Colonic mucosa (tissue), 4 donors: ENCODE measurements at regions not wholly inside any gene's neighbourhood (a gene's known extent, or its start where the extent isn't known, plus 50 kb on each side); places are given as distances from the start of the nearest gene placed in this dataset.

ENCODE experiments used
- DNase-seq: peaks from one replicate; pipeline ENCODE4 v3.0.0-alpha.2; 2020
- H3K27ac ChIP-seq: fragments of 200-600 bp; one replicate; pipeline ENCODE4 v1.8.0; 2021
- H3K27me3 ChIP-seq: fragments of 200-600 bp; one replicate; pipeline ENCODE4 v1.8.0; 2021
- H3K36me3 ChIP-seq: fragments of 200-600 bp; one replicate; pipeline ENCODE4 v1.8.0; 2021
- H3K4me1 ChIP-seq: fragments of 200-600 bp; one replicate; pipeline ENCODE4 v1.8.0; 2021; ENCODE audit warnings: mild to moderate bottlenecking
- H3K4me3 ChIP-seq: fragments of 200-600 bp; one replicate; pipeline ENCODE4 v1.8.0; 2021
- H3K9ac ChIP-seq, 2 donors: one replicate each; pipeline ENCODE4 v1.7.0; 2013; ENCODE audit warnings: control low read depth in 2 of 2, low read depth in 2 of 2, low read length in 2 of 2
- H3K9me3 ChIP-seq: fragments of 200-600 bp; one replicate; pipeline ENCODE4 v1.8.0; 2021
- intact Hi-C: fragments of 100-400 bp; cut with DNase I; formaldehyde crosslinking; loops from one replicate; pipeline ENCODE4 v1.14.1; 2022
- TF ChIP-seq, protein P1 (sequence below): fragments of 200-600 bp; IDR thresholded peaks from one replicate; pipeline ENCODE4 v1.8.0; 2022; ENCODE audit warnings: antibody characterized with exemption, mild to moderate bottlenecking
- donor health status: healthy.
- donor health status: DM: no; HTN: no; CAD: no.
- donor health status: DM: no; HTN: no; CAD: no.

DNA sequence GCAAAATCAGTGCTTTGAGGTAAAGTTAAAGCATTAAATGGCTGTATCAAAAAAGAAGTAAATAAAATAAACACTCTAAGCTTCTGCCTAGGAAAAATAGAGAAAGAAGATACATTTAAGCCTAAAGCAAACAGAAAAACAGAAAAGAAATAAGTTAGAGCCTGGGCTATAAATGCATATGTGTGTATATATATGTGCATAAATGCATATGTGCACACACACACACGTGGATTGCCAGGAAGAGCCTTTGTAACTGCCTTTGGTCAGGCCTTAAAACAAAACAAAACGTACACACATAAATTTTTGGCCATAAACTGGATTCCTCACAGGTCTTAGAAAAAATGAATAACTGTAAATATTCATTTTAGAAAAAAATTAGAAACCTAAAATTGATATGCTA is 925.8 kb downstream of the MRPL39 start:
- no peaks in the 10 kb centered on the region for H3K4me1 ChIP-seq
- DNase-seq = no peak

DNA sequence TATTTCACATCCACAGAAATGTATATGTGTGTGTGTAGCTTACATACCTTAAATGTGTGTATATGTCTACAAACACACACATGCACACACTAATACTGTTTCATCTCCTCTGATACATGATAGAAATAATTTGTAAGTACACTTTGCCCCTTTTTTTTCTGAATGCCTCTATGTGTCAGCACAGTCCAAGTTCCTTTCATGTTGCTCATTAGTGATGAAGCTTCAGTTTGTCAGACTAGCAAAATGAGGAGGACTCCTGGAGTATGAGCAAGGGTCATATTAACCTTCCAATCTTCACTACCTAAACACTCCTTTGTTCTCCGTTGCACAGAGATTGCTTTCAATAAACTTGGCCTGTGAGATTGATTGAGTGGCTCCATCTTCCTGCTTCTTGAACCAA is 935.4 kb downstream of the MRPL39 start:
- Histone ChIP-seq H3K4me3 (no peak overlapping the region), H3K36me3 (no peaks in the 10 kb centered on the region), H3K27ac (no peak overlapping the region), H3K27me3 (no peaks in the 10 kb centered on the region), H3K9me3 (no peaks in the 10 kb centered on the region), H3K4me1 (no peaks in the 10 kb centered on the region), H3K9ac (no peak overlapping the region)
- intact Hi-C loops = no loop called here
- DNase-seq = no peak
- TF ChIP-seq, protein P1, sequence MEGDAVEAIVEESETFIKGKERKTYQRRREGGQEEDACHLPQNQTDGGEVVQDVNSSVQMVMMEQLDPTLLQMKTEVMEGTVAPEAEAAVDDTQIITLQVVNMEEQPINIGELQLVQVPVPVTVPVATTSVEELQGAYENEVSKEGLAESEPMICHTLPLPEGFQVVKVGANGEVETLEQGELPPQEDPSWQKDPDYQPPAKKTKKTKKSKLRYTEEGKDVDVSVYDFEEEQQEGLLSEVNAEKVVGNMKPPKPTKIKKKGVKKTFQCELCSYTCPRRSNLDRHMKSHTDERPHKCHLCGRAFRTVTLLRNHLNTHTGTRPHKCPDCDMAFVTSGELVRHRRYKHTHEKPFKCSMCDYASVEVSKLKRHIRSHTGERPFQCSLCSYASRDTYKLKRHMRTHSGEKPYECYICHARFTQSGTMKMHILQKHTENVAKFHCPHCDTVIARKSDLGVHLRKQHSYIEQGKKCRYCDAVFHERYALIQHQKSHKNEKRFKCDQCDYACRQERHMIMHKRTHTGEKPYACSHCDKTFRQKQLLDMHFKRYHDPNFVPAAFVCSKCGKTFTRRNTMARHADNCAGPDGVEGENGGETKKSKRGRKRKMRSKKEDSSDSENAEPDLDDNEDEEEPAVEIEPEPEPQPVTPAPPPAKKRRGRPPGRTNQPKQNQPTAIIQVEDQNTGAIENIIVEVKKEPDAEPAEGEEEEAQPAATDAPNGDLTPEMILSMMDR = no peak

More for the DNA sequence above, 925.8 kb downstream of the MRPL39 start:
- no peaks in the 10 kb centered on the region for H3K9me3 ChIP-seq
- no peak overlapping the region for H3K9ac ChIP-seq
- no peak overlapping the region for H3K27ac ChIP-seq
- intact Hi-C loops = no loop called here
- TF ChIP-seq, protein P1 = no peak
- no peaks in the 10 kb centered on the region for H3K36me3 ChIP-seq
- no peaks in the 10 kb centered on the region for H3K27me3 ChIP-seq
- no peak overlapping the region for H3K4me3 ChIP-seq

- TF ChIP-seq, protein P1 = no peak
- intact Hi-C loops = no loop called here
- Histone ChIP-seq H3K36me3 (no peaks in the 10 kb centered on the region), H3K27me3 (no peaks in the 10 kb centered on the region), H3K4me3 (no peak overlapping the region), H3K9me3 (peaks cover 4% of the 10 kb centered on the region), H3K9ac (no peak overlapping the region), H3K27ac (no peak overlapping the region), H3K4me1 (no peaks in the 10 kb centered on the region)
- no peak for DNase-seq
Measured at GRCh38 chr21:24658926-24659325, 948.4 kb downstream of the MRPL39 start.

DNA sequence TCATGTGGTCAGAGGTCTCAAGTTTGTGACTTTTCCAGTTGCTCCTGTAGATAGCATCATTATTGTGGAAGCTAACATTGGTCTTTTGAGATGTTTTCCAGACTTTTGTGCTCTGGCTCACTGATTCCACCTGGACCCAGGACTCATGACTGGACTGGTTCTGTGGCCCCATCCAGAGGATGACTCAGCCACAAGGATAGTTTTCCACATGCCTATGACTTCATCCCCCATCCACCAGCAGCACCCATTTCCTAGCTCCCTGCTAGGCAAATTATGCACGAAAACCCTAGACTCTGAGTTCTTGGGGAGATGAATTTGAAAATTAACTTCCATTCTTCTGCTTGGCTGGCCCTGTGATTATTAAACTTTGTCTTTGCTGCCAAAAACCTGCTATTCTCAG is 949.3 kb downstream of the MRPL39 start:
- TF ChIP-seq, protein P1 = no peak

DNA sequence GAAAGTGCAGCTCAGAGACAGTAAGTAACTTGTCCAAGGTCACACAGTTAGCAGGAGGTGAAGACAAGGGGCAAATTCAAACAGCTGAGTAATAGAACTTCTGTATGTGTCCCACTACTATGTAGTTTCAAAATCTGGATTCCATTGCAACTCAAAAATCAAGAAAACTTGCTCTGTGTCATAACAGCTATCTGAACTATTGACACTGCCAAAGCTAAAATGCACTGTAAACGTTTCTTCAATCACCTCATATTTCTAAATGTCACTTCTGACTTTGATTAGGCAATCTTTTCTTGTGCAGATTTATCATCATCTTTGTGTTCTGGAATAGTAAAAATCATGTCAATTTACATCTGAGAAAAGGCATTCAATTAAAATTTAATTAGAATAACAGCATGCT is 957.6 kb downstream of the MRPL39 start:
- Histone ChIP-seq H3K4me1 (no peaks in the 10 kb centered on the region), H3K27me3 (no peaks in the 10 kb centered on the region), H3K27ac (no peak overlapping the region), H3K9me3 (no peaks in the 10 kb centered on the region), H3K36me3 (no peaks in the 10 kb centered on the region), H3K4me3 (no peak overlapping the region), H3K9ac (no peak overlapping the region)
- TF ChIP-seq, protein P1 = no peak
- no peak for DNase-seq
- intact Hi-C loops = no loop called here

More for the DNA sequence above, 949.3 kb downstream of the MRPL39 start:
- Histone ChIP-seq H3K4me3 (no peak overlapping the region), H3K9ac (no peak overlapping the region), H3K36me3 (no peaks in the 10 kb centered on the region), H3K4me1 (no peaks in the 10 kb centered on the region), H3K27ac (no peak overlapping the region), H3K27me3 (no peaks in the 10 kb centered on the region), H3K9me3 (peaks cover 4% of the 10 kb centered on the region)
- intact Hi-C loops = no loop called here
- DNase-seq = no peak

DNA sequence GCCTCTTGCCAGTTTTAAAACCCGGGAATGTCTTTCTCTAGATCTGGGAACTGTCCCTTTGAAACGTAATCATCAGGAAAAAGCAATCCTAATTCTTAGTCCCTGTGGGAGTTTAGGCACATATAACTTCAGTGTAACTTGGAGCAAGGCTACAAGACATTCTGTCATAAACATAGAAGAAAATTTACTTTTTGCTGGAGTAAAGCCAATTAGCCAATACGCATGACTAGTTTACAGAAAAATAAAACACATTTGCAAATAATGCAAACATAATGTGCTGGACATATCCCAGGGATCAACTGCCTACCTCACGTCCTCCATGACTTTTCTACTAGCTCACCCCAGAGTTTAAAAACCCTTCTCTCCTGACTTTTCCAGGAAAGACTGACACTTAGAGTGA is 970.6 kb downstream of the MRPL39 start:
- Histone ChIP-seq H3K4me3 (no peak overlapping the region), H3K36me3 (no peaks in the 10 kb centered on the region), H3K27ac (no peak overlapping the region), H3K9me3 (no peaks in the 10 kb centered on the region), H3K4me1 (no peaks in the 10 kb centered on the region), H3K9ac (no peak overlapping the region), H3K27me3 (no peaks in the 10 kb centered on the region)
- TF ChIP-seq, protein P1 = no peak
- intact Hi-C loops = no loop called here
- DNase-seq = no peak
